Keratinocyte (primary cell): ENCODE measurements at regions not wholly inside any gene's neighbourhood (a gene's known extent, or its start where the extent isn't known, plus 50 kb on each side); places are given as distances from the start of the nearest gene placed in this dataset.

ENCODE experiments used
- DNase-seq: peaks from one replicate; pipeline ENCODE4 v3.0.0-alpha.2; 2011; ENCODE audit warnings: low read depth, missing footprints, low spot score
- FAIRE-seq: peaks from 2 replicates; lab custom pipeline; 2011; peaks lifted over from hg19 to GRCh38; lab: Jason Lieb, UNC
- H2AFZ ChIP-seq: 2 replicates; pipeline ENCODE4 v1.6.0; 2012; ENCODE audit warnings: low read length, control low read depth, inconsistent platforms; ENCODE audit not compliant: control insufficient read depth
- H3K27ac ChIP-seq: 2 replicates; pipeline ENCODE4 v1.5.1; 2011; ENCODE audit warnings: low read length; ENCODE audit not compliant: control insufficient read depth, insufficient read depth
- H3K27me3 ChIP-seq: 3 replicates; pipeline ENCODE4 v1.6.0; 2011; ENCODE audit warnings: low read length; ENCODE audit not compliant: control insufficient read depth, insufficient read depth; ENCODE audit errors: extremely low read depth
- H3K36me3 ChIP-seq, 2 experiments: 2 replicates in 1 of 2; 3 replicates in 1 of 2; pipeline ENCODE4 v1.5.1; 2011; ENCODE audit warnings: low read length in 2 of 2, mild to moderate bottlenecking in 1 of 2; ENCODE audit not compliant: control insufficient read depth in 2 of 2, insufficient read depth in 2 of 2; ENCODE audit errors: extremely low read depth in 1 of 2
- H3K4me1 ChIP-seq: 3 replicates; pipeline ENCODE4 v1.5.1; 2011; ENCODE audit warnings: low read length; ENCODE audit not compliant: control insufficient read depth, insufficient read depth; ENCODE audit errors: extremely low read depth
- H3K4me2 ChIP-seq: 3 replicates; pipeline ENCODE4 v1.6.0; 2011; ENCODE audit warnings: low read depth, low read length; ENCODE audit not compliant: control insufficient read depth, insufficient read depth; ENCODE audit errors: extremely low read depth
- H3K4me3 ChIP-seq, 3 experiments: fragments of 200-600 bp in 1 of 3; sonication (generic) in 1 of 3; 2 replicates in 2 of 3; 3 replicates in 1 of 3; pipeline ENCODE4 v1.5.1; 2011 to 2016; ENCODE audit warnings: low read length in 3 of 3, mild to moderate bottlenecking in 3 of 3, control low read depth in 2 of 3, inconsistent platforms in 1 of 3, low read depth in 1 of 3, mixed read lengths in 1 of 3, mixed run types in 1 of 3, moderate library complexity in 1 of 3; ENCODE audit not compliant: control insufficient read depth in 2 of 3, insufficient read depth in 2 of 3; ENCODE audit errors: extremely low read depth in 1 of 3
- H3K79me2 ChIP-seq: 2 replicates; pipeline ENCODE4 v1.6.0; 2012; ENCODE audit warnings: low read length; ENCODE audit not compliant: control insufficient read depth, insufficient read depth
- H3K9ac ChIP-seq: 3 replicates; pipeline ENCODE4 v1.6.0; 2011; ENCODE audit warnings: low read length; ENCODE audit not compliant: control insufficient read depth, insufficient read depth; ENCODE audit errors: extremely low read depth
- H3K9me1 ChIP-seq: 3 replicates; pipeline ENCODE4 v1.6.0; 2011; ENCODE audit warnings: low read length; ENCODE audit not compliant: control insufficient read depth, insufficient read depth; ENCODE audit errors: extremely low read depth
- H3K9me3 ChIP-seq: 2 replicates; pipeline ENCODE4 v1.5.1; 2012; ENCODE audit warnings: low read depth, low read length; ENCODE audit not compliant: control insufficient read depth
- H4K20me1 ChIP-seq: 3 replicates; pipeline ENCODE4 v1.6.0; 2011; ENCODE audit warnings: low read length; ENCODE audit not compliant: control insufficient read depth, insufficient read depth; ENCODE audit errors: extremely low read depth
- EZH2 ChIP-seq: IDR thresholded peaks from one replicate; pipeline ENCODE4 v1.6.1; 2012; ENCODE audit warnings: inconsistent platforms, mild to moderate bottlenecking, low read length, moderate library complexity
- dilution Hi-C: fragments of 300-500 bp; cut with MboI; formaldehyde crosslinking; loops from one replicate; pipeline ENCODE4 v1.7.0; 2020; ENCODE audit warnings: low sequenced_read_pairs; ENCODE audit not compliant: extremely low pct_ligation_motif_present
- TF ChIP-seq, protein P1 (sequence below), 3 experiments: IDR thresholded peaks in 1 of 3; conservative IDR thresholded peaks in 1 of 3; optimal IDR thresholded peaks in 1 of 3; 2 replicates in 2 of 3; 3 replicates in 1 of 3; pipeline versions ENCODE3 to v1.5.1; 2011; ENCODE audit warnings: low read length in 3 of 3, mild to moderate bottlenecking in 3 of 3, moderate library complexity in 2 of 3, control low read depth in 1 of 3, inconsistent platforms in 1 of 3; ENCODE audit not compliant: insufficient read depth in 2 of 3; ENCODE audit errors: extremely low read depth in 1 of 3

DNA sequence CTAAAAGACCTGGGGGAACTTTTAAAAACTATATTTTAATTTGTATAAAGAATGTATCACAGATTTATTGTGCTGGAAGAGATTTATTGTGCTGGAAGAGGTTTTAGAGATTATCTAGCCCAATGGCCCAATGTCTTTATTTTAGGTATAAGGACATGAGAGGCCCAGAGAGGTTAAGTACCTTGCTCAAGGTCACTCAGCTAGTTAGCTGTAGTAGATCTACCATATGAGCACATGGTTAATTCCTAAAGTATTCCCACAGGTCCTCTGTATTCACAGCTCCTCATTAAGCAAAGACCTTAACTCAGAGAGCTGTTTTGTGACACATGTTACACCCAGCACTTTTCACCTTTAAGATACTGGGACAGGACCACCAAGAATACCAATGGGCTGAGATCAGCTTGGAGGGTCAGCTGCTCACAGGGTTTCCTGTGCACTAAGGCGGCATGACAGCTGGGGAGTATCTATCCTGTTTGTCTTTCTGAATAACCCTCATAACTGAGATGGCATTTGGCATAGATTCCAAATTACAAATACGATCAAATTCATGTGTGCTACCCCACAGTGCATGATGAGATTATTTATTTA, 143.1 kb upstream of the TBL1XR1 start:
- Histone ChIP-seq H3K9me1 (no peaks in the 10 kb centered on the region), H3K9ac (no peak overlapping the region), H3K9me3 (no peaks in the 10 kb centered on the region), H3K27ac (no peak overlapping the region), H4K20me1 (no peaks in the 10 kb centered on the region), H3K36me3 (no peaks in the 10 kb centered on the region), H3K4me2 (no peak overlapping the region), H3K4me3 (no peak overlapping the region), H2AFZ (no peak overlapping the region), H3K27me3 (no peaks in the 10 kb centered on the region), H3K79me2 (no peaks in the 10 kb centered on the region), H3K4me1 (peaks cover 5% of the 10 kb centered on the region)
- DNase-seq (no peak), FAIRE-seq (no peak)
- TF ChIP-seq, protein P1, sequence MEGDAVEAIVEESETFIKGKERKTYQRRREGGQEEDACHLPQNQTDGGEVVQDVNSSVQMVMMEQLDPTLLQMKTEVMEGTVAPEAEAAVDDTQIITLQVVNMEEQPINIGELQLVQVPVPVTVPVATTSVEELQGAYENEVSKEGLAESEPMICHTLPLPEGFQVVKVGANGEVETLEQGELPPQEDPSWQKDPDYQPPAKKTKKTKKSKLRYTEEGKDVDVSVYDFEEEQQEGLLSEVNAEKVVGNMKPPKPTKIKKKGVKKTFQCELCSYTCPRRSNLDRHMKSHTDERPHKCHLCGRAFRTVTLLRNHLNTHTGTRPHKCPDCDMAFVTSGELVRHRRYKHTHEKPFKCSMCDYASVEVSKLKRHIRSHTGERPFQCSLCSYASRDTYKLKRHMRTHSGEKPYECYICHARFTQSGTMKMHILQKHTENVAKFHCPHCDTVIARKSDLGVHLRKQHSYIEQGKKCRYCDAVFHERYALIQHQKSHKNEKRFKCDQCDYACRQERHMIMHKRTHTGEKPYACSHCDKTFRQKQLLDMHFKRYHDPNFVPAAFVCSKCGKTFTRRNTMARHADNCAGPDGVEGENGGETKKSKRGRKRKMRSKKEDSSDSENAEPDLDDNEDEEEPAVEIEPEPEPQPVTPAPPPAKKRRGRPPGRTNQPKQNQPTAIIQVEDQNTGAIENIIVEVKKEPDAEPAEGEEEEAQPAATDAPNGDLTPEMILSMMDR (optimal IDR thresholded peaks at IDR 0.05 in 1 of 3, IDR thresholded peaks at IDR 0.05 in 1 of 3, conservative IDR thresholded peaks at IDR 0.05 in 1 of 3; ENCODE audit: extremely low read depth in 1 of 3, insufficient read depth in 2 of 3, low read length in 3 of 3), result no peak
- TF ChIP-seq EZH2, result no peak
- dilution Hi-C loops, result no loop called here

GRCh38 chr3:177341736-177342419, 144.6 kb upstream of the TBL1XR1 start:
- dilution Hi-C loops, result no loop called here
- no peak for FAIRE-seq

More at GRCh38 chr3:177341736-177342419, 144.6 kb upstream of the TBL1XR1 start:
- Histone ChIP-seq H3K27me3 (no peaks in the 10 kb centered on the region), H3K79me2 (no peaks in the 10 kb centered on the region), H3K4me3 (no peak overlapping the region), H3K36me3 (no peaks in the 10 kb centered on the region), H3K4me2 (no peak overlapping the region), H3K9ac (no peak overlapping the region), H3K9me1 (no peaks in the 10 kb centered on the region), H3K9me3 (no peaks in the 10 kb centered on the region), H3K4me1 (peaks cover 17% of the 10 kb centered on the region), H4K20me1 (no peaks in the 10 kb centered on the region), H3K27ac (no peak overlapping the region), H2AFZ (no peak overlapping the region)
- no peak for DNase-seq
- TF ChIP-seq, protein P1 (optimal IDR thresholded peaks at IDR 0.05 in 1 of 3, IDR thresholded peaks at IDR 0.05 in 1 of 3, conservative IDR thresholded peaks at IDR 0.05 in 1 of 3; ENCODE audit: extremely low read depth in 1 of 3, insufficient read depth in 2 of 3, low read length in 3 of 3), result no peak
- no peak for TF ChIP-seq EZH2
